ENCODE measurements at regions not wholly inside any gene's neighbourhood (a gene's known extent, or its start where the extent isn't known, plus 50 kb on each side); places are given as distances from the start of the nearest gene placed in this dataset.

- TF ChIP-seq CTCF (IDR thresholded peaks at IDR 0.05) (no peak), POLR2A (IDR thresholded peaks at IDR 0.05) (no peak), EP300 (IDR thresholded peaks at IDR 0.05) (no peak)
Measured at GRCh38 chr4:189740873-189741272, 199.8 kb upstream of the FRG1 start.
